Stimulated activated CD4-positive, alpha-beta T cell treated with anti-CD3 and anti-CD28 coated beads, Interleukin-15, amount 100 ng/mL, for 24 hours (primary cell): ENCODE measurements at regions not wholly inside any gene's neighbourhood (a gene's known extent, or its start where the extent isn't known, plus 50 kb on each side); places are given as distances from the start of the nearest gene placed in this dataset.

ENCODE experiments used
- DNase-seq: peaks from one replicate; pipeline ENCODE4 v3.0.0-alpha.2; 2020

- no peak for DNase-seq
Observed at GRCh38 chr16:79367822-79368221, 232.7 kb downstream of the MAF start.

- DNase-seq, result no peak
Observed at GRCh38 chr16:79366635-79367034, 233.9 kb downstream of the MAF start.

GRCh38 chr16:79365702-79366101 is 234.8 kb downstream of the MAF start:
- no peak for DNase-seq

GRCh38 chr16:79363484-79363883 is 237.1 kb downstream of the MAF start:
- no peak for DNase-seq

- no peak for DNase-seq
Observed at GRCh38 chr16:79363035-79363434, 237.5 kb downstream of the MAF start.

- no peak for DNase-seq
Observed at GRCh38 chr16:79362300-79362970, 238.1 kb downstream of the MAF start.

GRCh38 chr16:79361132-79361751 is 239.3 kb downstream of the MAF start:
- no peak for DNase-seq

- DNase-seq, result no peak
Observed at GRCh38 chr16:79360267-79360666, 240.3 kb downstream of the MAF start.

GRCh38 chr16:79359082-79359481 is 241.5 kb downstream of the MAF start:
- DNase-seq, result no peak

GRCh38 chr16:79358188-79358587 is 242.3 kb downstream of the MAF start:
- DNase-seq, result no peak

- no peak for DNase-seq
Observed at GRCh38 chr16:79355600-79356358, 244.8 kb downstream of the MAF start.

GRCh38 chr16:79351927-79352326 is 248.6 kb downstream of the MAF start:
- DNase-seq, result no peak

GRCh38 chr16:79349803-79350202 is 250.7 kb downstream of the MAF start:
- DNase-seq, result no peak

- DNase-seq, result peak; percentile 29
Observed at GRCh38 chr16:79348521-79349306, 251.8 kb downstream of the MAF start.

GRCh38 chr16:79347277-79347676 is 253.3 kb downstream of the MAF start:
- no peak for DNase-seq

- DNase-seq, result no peak
Observed at GRCh38 chr16:79339863-79340262, 260.7 kb downstream of the MAF start.

GRCh38 chr16:79337906-79338305 is 262.6 kb downstream of the MAF start:
- DNase-seq, result no peak

- no peak for DNase-seq
Observed at GRCh38 chr16:79336437-79337229, 263.9 kb downstream of the MAF start.

GRCh38 chr16:79334127-79334526 is 266.4 kb downstream of the MAF start:
- DNase-seq, result peak; percentile 62

- no peak for DNase-seq
Observed at GRCh38 chr16:79331066-79331465, 269.5 kb downstream of the MAF start.

GRCh38 chr16:79329967-79330366 is 270.6 kb downstream of the MAF start:
- DNase-seq, result no peak

GRCh38 chr16:79329166-79329521 is 271.4 kb downstream of the MAF start:
- DNase-seq, result no peak
